GM19395 (cell line): ENCODE measurements at regions not wholly inside any gene's neighbourhood (a gene's known extent, or its start where the extent isn't known, plus 50 kb on each side); places are given as distances from the start of the nearest gene placed in this dataset.

Source experiments
- ATAC-seq: cut with Tn5 transposase; IDR thresholded peaks from one replicate; pipeline ENCODE4 v1.9.1; 2021; ENCODE audit warnings: mild to moderate bottlenecking, moderate library complexity; ENCODE audit not compliant: unreplicated experiment

DNA sequence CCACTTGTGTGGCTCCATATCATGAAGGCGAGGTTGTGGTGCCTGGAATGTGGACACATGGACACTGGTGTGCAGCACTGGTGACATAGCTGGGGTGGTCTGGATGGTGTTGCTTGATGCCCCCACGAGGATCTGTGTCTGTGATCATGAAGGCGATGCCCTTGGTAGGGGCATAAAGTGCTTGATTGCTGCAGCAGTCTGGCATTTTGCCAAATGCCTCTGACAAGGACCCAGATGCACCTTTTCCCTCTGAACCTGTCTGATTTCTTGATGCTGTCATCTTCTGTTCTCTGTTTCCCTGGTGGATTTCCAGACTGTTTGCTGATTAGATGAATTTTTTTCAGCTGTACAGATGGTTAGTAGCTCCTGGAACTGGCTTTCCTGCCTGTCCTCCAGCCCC lies 752.0 kb upstream of the HS6ST1 start:
- ATAC-seq, result no peak

DNA sequence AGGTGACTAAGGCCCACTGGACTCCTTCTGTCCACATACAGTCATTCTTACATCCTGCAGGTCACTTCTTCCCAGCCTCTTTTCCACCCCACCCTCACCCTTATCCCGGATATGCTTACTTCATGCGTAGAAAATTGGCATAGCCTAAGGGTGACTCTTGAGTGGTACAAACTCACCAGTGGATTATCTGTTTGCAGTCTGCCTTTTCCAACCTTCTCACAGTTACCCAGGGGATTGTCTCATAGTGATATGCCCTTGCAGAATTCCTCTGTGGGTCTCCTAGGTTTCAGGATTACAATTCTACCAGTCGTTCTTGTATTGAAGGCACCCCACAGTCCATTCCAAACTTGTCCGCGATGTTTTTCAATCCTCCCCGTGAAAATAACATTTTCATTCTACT lies 752.9 kb upstream of the HS6ST1 start:
- ATAC-seq, result no peak

DNA sequence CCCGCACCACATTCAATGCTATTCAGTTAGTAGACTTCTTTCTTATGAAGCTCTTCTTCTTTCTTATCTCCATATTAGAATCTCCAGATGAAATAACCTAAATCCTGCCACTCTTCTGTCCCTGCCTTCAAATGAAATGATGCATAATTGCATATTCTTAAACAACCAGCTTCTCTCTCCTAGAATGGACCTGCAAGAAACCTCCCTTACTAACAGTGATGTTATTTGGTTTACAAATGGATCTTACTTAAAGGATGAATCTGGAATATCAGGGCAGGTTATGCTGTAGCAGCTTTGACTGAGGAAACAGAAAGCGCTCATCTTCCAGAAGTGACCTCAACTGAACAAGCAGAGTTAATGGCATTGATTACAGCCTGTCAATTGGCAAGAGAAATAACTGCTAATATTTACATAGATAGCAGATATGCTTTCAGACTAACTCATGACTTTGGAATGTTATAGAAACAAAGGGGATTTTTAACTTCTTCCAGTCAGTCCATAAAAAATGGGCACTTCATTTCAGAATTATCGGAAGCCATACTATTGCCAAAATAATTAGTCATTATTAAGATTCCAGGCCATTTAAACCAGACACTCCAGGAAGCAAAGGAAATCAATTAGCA lies 755.7 kb upstream of the HS6ST1 start:
- ATAC-seq, result no peak

- no peak for ATAC-seq
Measured at GRCh38 chr2:129078548-129078947, 759.9 kb upstream of the HS6ST1 start.

GRCh38 chr2:129080715-129081476 lies 762.2 kb upstream of the HS6ST1 start:
- no peak for ATAC-seq

DNA sequence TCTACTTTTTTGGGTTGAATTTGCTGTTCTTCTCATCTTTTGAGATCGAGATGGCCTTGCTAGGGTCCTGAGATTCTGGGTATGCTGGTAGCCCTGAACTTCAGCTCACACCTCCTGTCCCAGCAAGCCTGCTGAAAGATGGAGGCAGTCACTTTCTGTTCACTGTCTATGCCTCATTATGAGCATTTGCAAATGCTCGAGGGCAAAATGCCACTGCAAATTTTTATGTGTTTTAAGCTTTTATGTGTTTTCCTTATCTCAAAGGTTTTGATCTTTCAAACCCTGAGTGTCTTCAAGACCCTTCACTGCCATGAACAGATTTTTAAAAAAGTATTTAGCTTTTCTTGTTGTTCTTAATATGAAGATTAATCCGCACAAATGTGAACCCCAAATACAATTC lies 766.7 kb upstream of the HS6ST1 start:
- no peak for ATAC-seq

- no peak for ATAC-seq
Measured at GRCh38 chr2:129087133-129087813, 768.6 kb upstream of the HS6ST1 start.

- no peak for ATAC-seq
Measured at GRCh38 chr2:129091620-129092019, 773.0 kb upstream of the HS6ST1 start.

DNA sequence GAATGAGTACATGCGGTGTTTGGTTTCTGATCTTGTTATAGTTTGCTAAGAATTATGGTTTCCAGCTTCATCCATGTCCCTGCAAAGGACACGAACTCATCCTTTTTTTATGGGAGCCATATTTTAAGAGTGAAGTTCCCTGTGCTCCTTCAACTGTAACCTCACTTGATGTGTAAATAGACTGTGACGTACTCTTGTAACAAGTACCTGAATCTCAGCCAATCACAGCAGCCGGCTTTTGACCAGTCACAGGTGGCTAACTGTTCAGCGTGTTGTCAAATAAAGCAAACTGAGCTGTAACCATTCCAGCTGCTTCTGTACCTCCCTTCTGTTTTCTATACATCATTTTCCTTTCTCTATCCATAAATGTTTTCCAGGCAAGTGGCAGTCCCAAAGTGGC lies 774.3 kb upstream of the HS6ST1 start:
- no peak for ATAC-seq

GRCh38 chr2:129101186-129101585 lies 782.5 kb upstream of the HS6ST1 start:
- ATAC-seq, result no peak

DNA sequence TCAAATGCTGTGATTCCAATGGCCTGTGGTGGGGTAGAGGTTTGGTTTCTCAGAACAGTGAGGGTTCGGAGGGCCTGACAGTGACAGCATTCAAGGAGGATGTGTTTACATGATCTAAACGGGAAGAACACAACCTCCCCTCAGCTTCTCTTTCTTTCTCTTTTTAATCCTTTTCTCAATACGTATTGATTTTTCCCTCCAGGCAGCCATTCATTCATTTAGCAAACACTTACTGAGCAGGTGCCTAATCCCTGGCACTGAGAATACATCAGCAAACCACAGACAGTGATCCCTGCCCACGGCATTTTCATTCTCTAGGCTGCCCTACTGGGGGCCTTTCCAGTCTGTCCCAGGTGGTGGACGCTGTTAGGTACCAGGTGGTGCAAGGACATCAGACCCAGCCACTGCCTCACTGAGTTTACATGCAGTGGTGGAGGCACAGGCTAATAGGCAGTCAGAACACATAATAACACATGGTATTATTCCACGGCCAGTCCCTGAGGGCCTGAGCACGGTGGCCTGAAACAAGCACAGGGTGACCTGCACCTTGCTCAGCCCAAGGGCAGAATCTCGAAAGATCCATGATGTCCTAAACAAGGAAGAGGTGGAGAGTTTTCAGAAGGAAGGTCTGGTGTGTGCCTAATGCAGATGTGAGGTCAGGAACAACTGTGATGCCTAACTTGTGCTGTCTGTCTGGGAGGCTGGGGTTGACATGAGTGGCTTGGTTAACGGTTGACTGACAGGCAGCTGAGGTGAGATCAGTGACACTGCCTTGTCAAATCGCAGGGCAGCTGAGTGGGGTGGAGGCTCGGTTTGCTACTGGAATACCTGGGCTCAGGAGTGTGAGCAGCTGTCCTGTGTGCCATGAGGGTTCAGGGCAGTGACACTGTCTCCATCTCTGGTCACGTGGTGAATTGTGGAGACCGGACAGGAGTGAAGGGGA lies 785.5 kb upstream of the HS6ST1 start:
- no peak for ATAC-seq

DNA sequence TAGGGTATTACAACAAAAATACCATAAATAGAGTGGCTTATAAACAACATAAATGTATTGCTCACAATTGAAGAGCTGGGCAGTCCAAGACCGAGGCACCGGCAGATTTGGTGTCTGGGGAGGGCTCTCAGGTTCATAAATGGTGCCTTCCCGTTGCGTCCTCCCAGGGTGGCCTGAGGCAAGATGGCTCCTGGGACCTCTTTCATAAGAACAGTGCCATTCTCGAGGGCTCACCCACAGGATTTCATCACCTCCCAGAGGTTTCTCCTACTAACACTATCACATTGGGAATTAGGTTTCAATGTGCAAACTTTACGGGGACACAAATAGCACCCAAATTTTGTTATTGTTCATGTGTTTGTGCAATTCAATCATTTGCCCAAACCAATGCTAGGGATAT lies 793.5 kb upstream of the HS6ST1 start:
- ATAC-seq, result no peak

GRCh38 chr2:129113776-129114175 lies 795.1 kb upstream of the HS6ST1 start:
- no peak for ATAC-seq

DNA sequence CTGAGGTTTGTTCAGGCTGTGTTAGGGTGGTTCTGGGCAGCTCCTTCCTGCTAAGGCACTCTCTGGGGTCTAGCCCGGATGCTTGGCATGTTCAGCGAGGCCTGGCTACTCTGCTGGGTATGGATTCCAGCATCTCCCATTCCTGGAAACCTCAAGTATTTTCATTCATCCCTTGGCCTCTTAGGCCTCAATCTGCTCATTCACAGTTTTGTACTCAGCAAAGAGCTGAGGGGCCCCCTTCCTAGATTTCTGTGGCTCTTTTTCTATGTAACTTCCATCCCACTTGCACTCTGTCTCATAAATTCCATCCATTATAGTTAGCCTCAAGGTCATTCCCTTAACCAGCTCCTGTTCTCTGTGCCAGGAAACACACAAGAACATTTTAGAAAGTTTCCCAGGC lies 798.8 kb upstream of the HS6ST1 start:
- no peak for ATAC-seq

- no peak for ATAC-seq
Measured at GRCh38 chr2:129118296-129118695, 799.6 kb upstream of the HS6ST1 start.

- no peak for ATAC-seq
Measured at GRCh38 chr2:129129087-129129486, 810.4 kb upstream of the HS6ST1 start.

GRCh38 chr2:129133692-129134641 lies 815.3 kb upstream of the HS6ST1 start:
- no peak for ATAC-seq

- ATAC-seq, result no peak
Measured at GRCh38 chr2:129135017-129135416, 816.3 kb upstream of the HS6ST1 start.

- ATAC-seq, result no peak
Measured at GRCh38 chr2:129139380-129139779, 820.7 kb upstream of the HS6ST1 start.

GRCh38 chr2:129142465-129142864 lies 823.8 kb upstream of the HS6ST1 start:
- ATAC-seq, result no peak
